ENCODE measurements at regions not wholly inside any gene's neighbourhood (a gene's known extent, or its start where the extent isn't known, plus 50 kb on each side); places are given as distances from the start of the nearest gene placed in this dataset.

DNA sequence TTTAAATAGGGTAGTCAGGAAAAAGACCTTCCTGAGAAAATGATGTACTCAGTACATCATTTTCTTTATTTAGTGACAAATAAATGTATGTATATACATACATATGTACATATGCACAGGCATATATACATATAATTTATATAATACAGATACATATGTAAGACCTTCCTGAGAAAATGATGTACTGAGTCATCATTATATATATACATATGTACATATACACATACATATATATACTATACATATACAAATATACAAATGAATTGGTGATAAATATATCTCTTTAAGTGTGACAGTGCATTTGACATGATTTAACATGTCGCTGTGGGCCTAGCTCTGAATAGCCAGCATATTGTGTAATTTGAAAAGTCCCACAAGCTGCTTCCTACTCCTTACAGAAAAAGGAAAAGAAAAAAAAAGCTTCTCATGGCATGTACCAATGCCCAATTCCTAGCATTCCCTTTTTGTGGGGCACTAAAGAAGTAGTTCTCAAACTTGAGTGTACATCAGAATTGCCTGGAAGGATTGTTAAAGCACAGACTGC lies 208.1 kb upstream of the UMPS start:
- DNase-seq (ENCODE audit: low read depth): no peak
- H3K4me3 ChIP-seq (ENCODE audit: low read depth, low read length): no peak overlapping the region
- TF ChIP-seq, protein P1, sequence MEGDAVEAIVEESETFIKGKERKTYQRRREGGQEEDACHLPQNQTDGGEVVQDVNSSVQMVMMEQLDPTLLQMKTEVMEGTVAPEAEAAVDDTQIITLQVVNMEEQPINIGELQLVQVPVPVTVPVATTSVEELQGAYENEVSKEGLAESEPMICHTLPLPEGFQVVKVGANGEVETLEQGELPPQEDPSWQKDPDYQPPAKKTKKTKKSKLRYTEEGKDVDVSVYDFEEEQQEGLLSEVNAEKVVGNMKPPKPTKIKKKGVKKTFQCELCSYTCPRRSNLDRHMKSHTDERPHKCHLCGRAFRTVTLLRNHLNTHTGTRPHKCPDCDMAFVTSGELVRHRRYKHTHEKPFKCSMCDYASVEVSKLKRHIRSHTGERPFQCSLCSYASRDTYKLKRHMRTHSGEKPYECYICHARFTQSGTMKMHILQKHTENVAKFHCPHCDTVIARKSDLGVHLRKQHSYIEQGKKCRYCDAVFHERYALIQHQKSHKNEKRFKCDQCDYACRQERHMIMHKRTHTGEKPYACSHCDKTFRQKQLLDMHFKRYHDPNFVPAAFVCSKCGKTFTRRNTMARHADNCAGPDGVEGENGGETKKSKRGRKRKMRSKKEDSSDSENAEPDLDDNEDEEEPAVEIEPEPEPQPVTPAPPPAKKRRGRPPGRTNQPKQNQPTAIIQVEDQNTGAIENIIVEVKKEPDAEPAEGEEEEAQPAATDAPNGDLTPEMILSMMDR (IDR thresholded peaks at IDR 0.05; ENCODE audit: insufficient read depth, low read depth, low read length, missing control alignments): no peak

DNA sequence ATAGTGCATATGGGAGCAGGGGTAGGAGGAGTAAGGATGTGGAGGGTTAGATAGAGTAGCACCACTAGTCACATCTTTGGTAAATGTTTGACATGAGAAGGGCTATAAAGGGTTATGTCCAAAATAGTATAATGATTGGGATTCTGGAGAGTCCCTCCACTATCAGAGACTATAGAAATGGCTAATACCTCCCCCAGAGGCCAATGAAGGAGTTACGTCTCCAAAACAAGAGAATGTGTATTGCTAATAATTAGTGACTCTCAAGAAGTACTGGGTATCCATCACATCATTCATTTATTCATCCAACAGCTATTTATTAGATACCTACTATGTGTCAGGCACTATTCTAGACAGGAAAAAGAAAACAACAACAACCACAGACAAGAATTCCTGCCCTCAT lies 203.7 kb upstream of the UMPS start:
- TF ChIP-seq, protein P1 (IDR thresholded peaks at IDR 0.05; ENCODE audit: insufficient read depth, low read depth, low read length, missing control alignments): no peak
- DNase-seq (ENCODE audit: low read depth): no peak
- H3K4me3 ChIP-seq (ENCODE audit: low read depth, low read length): no peak overlapping the region

DNA sequence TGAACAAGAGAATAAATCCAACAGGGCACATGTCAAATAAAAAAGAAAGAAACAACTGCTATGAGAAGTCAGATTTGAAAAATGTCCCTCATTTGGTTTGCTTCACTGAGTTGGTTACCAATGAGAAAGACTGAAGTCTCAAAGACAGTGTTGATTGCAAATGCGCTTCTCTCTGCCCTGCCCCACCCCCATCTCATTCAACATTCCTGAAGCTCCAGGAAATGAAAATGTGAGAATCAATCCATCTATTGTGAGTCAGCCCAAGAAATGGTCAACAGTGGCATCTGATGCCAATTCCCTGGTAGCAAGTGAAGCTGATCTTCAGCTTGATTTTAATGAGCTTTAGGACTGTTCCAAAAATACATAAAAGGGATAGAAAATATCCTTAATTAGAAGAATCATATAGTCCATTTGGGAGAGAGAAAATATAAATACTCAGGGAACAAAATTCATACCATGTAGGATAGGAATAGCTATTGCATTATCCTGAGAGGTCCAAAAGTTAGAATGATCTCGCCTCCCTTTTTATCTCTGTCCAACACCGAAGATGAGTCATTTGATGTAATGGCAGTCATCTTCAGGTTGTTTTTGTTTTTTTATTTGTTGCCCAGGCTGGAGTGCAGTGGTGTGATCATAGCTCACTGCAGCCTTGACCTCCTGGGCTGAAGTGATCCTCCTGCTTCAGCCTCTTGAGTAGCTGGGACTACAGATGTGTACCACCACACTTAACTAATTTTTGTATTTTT lies 200.3 kb upstream of the UMPS start:
- no peak for DNase-seq (ENCODE audit: low read depth)
- TF ChIP-seq, protein P1 (IDR thresholded peaks at IDR 0.05; ENCODE audit: insufficient read depth, low read depth, low read length, missing control alignments): no peak
- no peak overlapping the region for H3K4me3 ChIP-seq (ENCODE audit: low read depth, low read length)

DNA sequence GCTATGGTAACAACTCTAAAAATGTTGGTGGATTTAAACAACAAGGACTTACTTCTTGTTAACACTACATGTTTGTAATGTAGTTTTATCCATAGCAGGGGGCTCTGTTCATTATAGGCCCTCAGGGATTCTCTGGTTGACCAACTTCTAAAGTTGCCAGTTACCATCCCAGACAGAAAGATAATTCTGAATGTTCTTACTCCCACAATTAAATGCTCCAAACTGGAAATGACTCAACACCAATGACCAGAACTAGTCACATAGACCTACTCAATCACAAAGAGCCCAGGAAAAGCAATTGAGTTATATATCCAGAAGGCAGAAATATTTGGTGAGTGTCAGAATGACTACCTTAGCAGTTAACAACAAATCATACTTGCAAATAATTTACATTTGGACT lies 199.3 kb upstream of the UMPS start:
- DNase-seq (ENCODE audit: low read depth): no peak
- no peak overlapping the region for H3K4me3 ChIP-seq (ENCODE audit: low read depth, low read length)
- TF ChIP-seq, protein P1 (IDR thresholded peaks at IDR 0.05; ENCODE audit: insufficient read depth, low read depth, low read length, missing control alignments): no peak

DNA sequence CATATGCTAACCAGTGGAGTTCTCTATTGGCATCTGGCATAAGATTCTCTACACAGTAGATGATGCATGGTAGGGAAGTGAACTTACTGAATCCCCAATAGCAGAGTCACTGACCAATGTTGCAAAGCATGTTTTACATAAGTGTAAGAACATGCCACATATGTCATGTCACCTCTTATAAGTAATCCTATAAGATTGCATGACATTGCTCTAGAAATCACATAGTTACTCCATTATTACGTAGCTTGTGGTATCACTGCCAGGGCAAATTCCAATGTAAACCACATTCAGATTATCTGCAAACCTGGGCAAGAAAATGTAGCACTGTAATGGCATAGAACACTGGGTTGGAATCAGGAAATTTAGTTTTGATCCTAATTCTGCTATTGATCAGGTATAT lies 198.2 kb upstream of the UMPS start:
- DNase-seq (ENCODE audit: low read depth): no peak
- TF ChIP-seq, protein P1 (IDR thresholded peaks at IDR 0.05; ENCODE audit: insufficient read depth, low read depth, low read length, missing control alignments): no peak
- no peak overlapping the region for H3K4me3 ChIP-seq (ENCODE audit: low read depth, low read length)

DNA sequence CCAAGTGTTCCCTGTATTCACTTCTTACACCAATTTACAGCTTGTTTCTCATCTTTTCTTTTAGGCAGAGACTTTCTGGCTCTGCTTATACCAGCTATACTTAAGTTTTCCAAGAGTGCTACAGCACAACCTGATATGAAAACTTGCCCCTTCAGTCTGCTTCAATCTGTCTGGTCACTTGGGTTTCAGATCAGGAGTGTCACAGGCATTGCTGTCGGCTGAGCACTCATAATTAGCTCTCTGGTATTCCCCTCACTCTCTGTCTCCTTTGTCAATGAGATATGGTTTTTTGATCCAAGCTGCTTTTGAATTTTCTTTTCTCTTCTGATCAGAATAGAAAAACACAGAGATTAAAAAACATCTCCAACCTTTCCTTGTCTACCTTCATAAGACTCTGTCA lies 194.9 kb upstream of the UMPS start:
- TF ChIP-seq, protein P1 (IDR thresholded peaks at IDR 0.05; ENCODE audit: insufficient read depth, low read depth, low read length, missing control alignments): no peak
- no peak overlapping the region for H3K4me3 ChIP-seq (ENCODE audit: low read depth, low read length)
- no peak for DNase-seq (ENCODE audit: low read depth)
